HepG2 (cell line): ENCODE measurements at regions not wholly inside any gene's neighbourhood (a gene's known extent, or its start where the extent isn't known, plus 50 kb on each side); places are given as distances from the start of the nearest gene placed in this dataset.

Experiments used
- ATAC-seq: fragments of 200-7000 bp; cut with Tn5 transposase; 3 replicates; pipeline ENCODE4 v1.9.1; 2020; ENCODE audit warnings: mild to moderate bottlenecking, moderate library complexity
- BruUV-seq: library from RNA; stranded (reverse); fragments of 400-500 nt; replicated peaks from 2 replicates; lab custom pipeline; 2021; lab: Mats Ljungman, UMichigan
- CTCF ChIA-PET: fragments of 300-600 bp; formaldehyde crosslinking; extraction: SDS; loops from one replicate; lab custom pipeline; 2021; ENCODE audit warnings: low total read pairs, inconsistent platforms, low intra/inter-chr PET ratio; lab: Yijun Ruan, JAX
- POLR2A ChIA-PET: fragments of 350-600 bp; sonication (Branson Sonifier 250); formaldehyde crosslinking; loops from one replicate; lab custom pipeline; 2020; ENCODE audit warnings: antibody characterized with exemption, inconsistent platforms; lab: Yijun Ruan, JAX
- DNase-seq: peaks from one replicate; pipeline ENCODE4 v3.0.0-alpha.2; 2015; ENCODE audit warnings: low spot score
- FAIRE-seq: peaks from 3 replicates; lab custom pipeline; 2011; peaks lifted over from hg19 to GRCh38; lab: Jason Lieb, UNC
- H2AFZ ChIP-seq: one replicate; pipeline ENCODE4 v1.6.1; 2011; ENCODE audit warnings: low read length, inconsistent platforms
- H3K27ac ChIP-seq: fragments of 300-600 bp; 3 replicates; pipeline ENCODE4 v1.8.0; 2011; ENCODE audit warnings: mixed run types, mild to moderate bottlenecking, mixed read lengths, low read length, inconsistent platforms; ENCODE audit not compliant: insufficient read depth; ENCODE audit errors: extremely low read length
- H3K27me3 ChIP-seq, 2 experiments: fragments of 200-600 bp in 1 of 2; 2 replicates in 1 of 2; 3 replicates in 1 of 2; pipeline versions ENCODE4 v1.6.0 to v1.8.0; 2011; ENCODE audit warnings: low read length in 2 of 2, mild to moderate bottlenecking in 2 of 2, moderate library complexity in 2 of 2, inconsistent platforms in 1 of 2; ENCODE audit not compliant: insufficient read depth in 2 of 2, control insufficient read depth in 1 of 2
- H3K36me3 ChIP-seq, 2 experiments: fragments of 200-600 bp in 1 of 2; replicated peaks in 1 of 2; 2 replicates in 1 of 2; 3 replicates in 1 of 2; pipeline versions ENCODE4 v1.5.1 to v1.8.0; 2011; ENCODE audit warnings: low read length in 2 of 2, inconsistent platforms in 1 of 2; ENCODE audit not compliant: insufficient read depth in 2 of 2, control insufficient read depth in 1 of 2
- H3K4me1 ChIP-seq: 2 replicates; pipeline ENCODE4 v1.5.1; 2012; ENCODE audit warnings: low read length, inconsistent platforms; ENCODE audit not compliant: insufficient read depth
- H3K4me2 ChIP-seq: 2 replicates; pipeline ENCODE4 v1.6.0; 2011; ENCODE audit warnings: low read depth, low read length, inconsistent platforms
- H3K4me3 ChIP-seq, 3 experiments: fragments of 200-600 bp in 1 of 3; sonication (generic), shearing (Covaris generic) in 1 of 3; replicated peaks in 1 of 3; 2 replicates each; pipeline ENCODE4 v1.5.1; 2011 to 2016; ENCODE audit warnings: low read length in 3 of 3, inconsistent platforms in 2 of 3, low read depth in 2 of 3, mild to moderate bottlenecking in 2 of 3, control low read depth in 1 of 3, mixed read lengths in 1 of 3; ENCODE audit not compliant: insufficient read depth in 1 of 3
- H3K79me2 ChIP-seq: one replicate; pipeline ENCODE4 v1.6.1; 2011; ENCODE audit warnings: low read length, inconsistent platforms; ENCODE audit not compliant: insufficient read depth
- H3K9ac ChIP-seq: 2 replicates; pipeline ENCODE4 v1.6.0; 2011; ENCODE audit warnings: mild to moderate bottlenecking, low read depth, low read length, inconsistent platforms; ENCODE audit not compliant: insufficient read depth
- H3K9me3 ChIP-seq: 2 replicates; pipeline ENCODE4 v1.5.1; 2012; ENCODE audit warnings: mild to moderate bottlenecking, low read length
- H4K20me1 ChIP-seq: 2 replicates; pipeline ENCODE4 v1.6.0; 2011; ENCODE audit warnings: inconsistent platforms, mild to moderate bottlenecking, low read length, moderate library complexity; ENCODE audit not compliant: insufficient read depth
- ELF3 ChIP-seq: IDR thresholded peaks from 2 replicates; pipeline ENCODE4 v1.6.1; 2016; ENCODE audit warnings: missing genetic modification reagents, missing compliant biosample characterization
- HNF4G ChIP-seq, 2 experiments: sonication (generic) in 1 of 2; formaldehyde crosslinking in 1 of 2; IDR thresholded peaks; 2 replicates each; pipeline versions ENCODE4 v1.4.0 to v1.6.1; 2011 to 2020; ENCODE audit warnings: borderline replicate concordance in 2 of 2, low read depth in 2 of 2, mild to moderate bottlenecking in 2 of 2, low read length in 1 of 2, missing genetic modification reagents in 1 of 2, moderate library complexity in 1 of 2
- TSC22D2 ChIP-seq: sonication (generic); formaldehyde crosslinking; IDR thresholded peaks from 2 replicates; pipeline ENCODE4 v1.5.1; 2020; ENCODE audit warnings: missing genetic modification reagents, mild to moderate bottlenecking, borderline replicate concordance
- ZFP36 ChIP-seq: fragments of 150-350 bp; IDR thresholded peaks from 2 replicates; pipeline ENCODE4 v1.6.1; 2018; ENCODE audit warnings: borderline replicate concordance, low read length, low read depth; ENCODE audit not compliant: partially characterized antibody
- ZNF121 ChIP-seq: sonication (generic); formaldehyde crosslinking; IDR thresholded peaks from 2 replicates; pipeline ENCODE4 v1.5.0; 2020; ENCODE audit warnings: mild to moderate bottlenecking, missing genetic modification reagents
- ZNF33A ChIP-seq: sonication (generic); formaldehyde crosslinking; IDR thresholded peaks from 2 replicates; pipeline ENCODE4 v1.5.1; 2020; ENCODE audit warnings: missing genetic modification reagents, mild to moderate bottlenecking, moderate library complexity, borderline replicate concordance
- ZNF616 ChIP-seq: sonication (generic); formaldehyde crosslinking; IDR thresholded peaks from 2 replicates; pipeline ENCODE4 v1.5.0; 2020; ENCODE audit warnings: low read depth, mild to moderate bottlenecking, missing genetic modification reagents
- WGBS: methylation state at CpG from one replicate; pipeline ENCODE4 v1.1.6; 2017; ENCODE audit warnings: low lambda C conversion rate; 5-methylcytosine and 5-hydroxymethylcytosine counted together
- in situ Hi-C: cut with HindIII; loops from 2 replicates; pipeline ENCODE4 v1.10.0; 2017; ENCODE audit warnings: low pct_unique_long_range_greater_than_20kb; ENCODE audit not compliant: extremely low pct_ligation_motif_present
- intact Hi-C: fragments of 100-400 bp; cut with micrococcal nuclease; formaldehyde crosslinking; loops from one replicate; pipeline ENCODE4 v1.10.0; 2022; ENCODE audit not compliant: unreplicated experiment
- TF ChIP-seq, protein P1 (sequence below): sonication (generic); formaldehyde crosslinking; IDR thresholded peaks from 2 replicates; pipeline ENCODE4 v1.5.0; 2020; ENCODE audit warnings: missing genetic modification reagents
- TF ChIP-seq, protein P2 (sequence below): IDR thresholded peaks from 2 replicates; pipeline ENCODE4 v1.6.1; 2016; ENCODE audit warnings: mild to moderate bottlenecking
- TF ChIP-seq, protein P3 (sequence below): sonication (generic); formaldehyde crosslinking; IDR thresholded peaks from 2 replicates; pipeline ENCODE4 v1.4.0; 2020; ENCODE audit warnings: missing genetic modification reagents, borderline replicate concordance

DNA sequence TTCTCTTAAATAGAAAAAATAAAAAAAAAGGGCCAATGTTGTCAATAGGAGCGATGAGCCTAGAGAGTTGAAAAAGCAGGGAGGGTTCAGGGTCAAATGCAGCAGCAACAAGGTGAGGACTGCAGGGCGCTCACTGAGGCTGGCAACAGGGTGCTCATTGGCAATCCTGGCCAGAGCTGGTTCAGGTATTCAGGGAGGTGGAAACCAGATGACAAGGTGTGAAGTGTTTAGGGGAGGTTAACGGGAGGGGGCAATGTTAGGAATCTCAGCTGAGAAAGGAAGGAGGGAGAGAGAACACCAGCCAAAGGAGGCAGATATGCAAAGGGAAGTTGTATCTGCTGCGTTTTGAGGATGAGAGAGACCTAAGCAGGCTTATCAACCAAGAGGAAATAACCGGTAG lies 129.8 kb upstream of the DAB1 start:
- Histone ChIP-seq H3K27ac (no peak overlapping the region), H3K27me3 (no peaks in the 10 kb centered on the region; a peak in 1 of 5 replicates), H3K36me3 (no peaks in the 10 kb centered on the region), H3K79me2 (no peaks in the 10 kb centered on the region), H3K9ac (no peak overlapping the region), H3K4me3 (no peak overlapping the region), H2AFZ (no peak overlapping the region), H3K4me1 (no peaks in the 10 kb centered on the region), H3K4me2 (no peak overlapping the region), H4K20me1 (no peaks in the 10 kb centered on the region), H3K9me3 (no peaks in the 10 kb centered on the region)
- no peak for DNase-seq
- in situ Hi-C loops (no loop called here), intact Hi-C loops (no loop called here)
- TF ChIP-seq, protein P1, sequence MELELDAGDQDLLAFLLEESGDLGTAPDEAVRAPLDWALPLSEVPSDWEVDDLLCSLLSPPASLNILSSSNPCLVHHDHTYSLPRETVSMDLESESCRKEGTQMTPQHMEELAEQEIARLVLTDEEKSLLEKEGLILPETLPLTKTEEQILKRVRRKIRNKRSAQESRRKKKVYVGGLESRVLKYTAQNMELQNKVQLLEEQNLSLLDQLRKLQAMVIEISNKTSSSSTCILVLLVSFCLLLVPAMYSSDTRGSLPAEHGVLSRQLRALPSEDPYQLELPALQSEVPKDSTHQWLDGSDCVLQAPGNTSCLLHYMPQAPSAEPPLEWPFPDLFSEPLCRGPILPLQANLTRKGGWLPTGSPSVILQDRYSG (CRISPR knock-in tag), result no peak
- TF ChIP-seq TSC22D2 (CRISPR knock-in tag) (no peak), HNF4G (IDR thresholded peaks at IDR 0.05; ENCODE audit: borderline replicate concordance, low read depth, low read length) (no peak), HNF4G (CRISPR knock-in tag; IDR thresholded peaks at IDR 0.05; ENCODE audit: borderline replicate concordance, low read depth) (no peak), ZNF33A (CRISPR knock-in tag) (no peak), ELF3 (no peak)
- no peak for ATAC-seq
- CTCF ChIA-PET, result no interaction called here
- no peak for FAIRE-seq
- 20% methylated on average over 5 of the region's 5 CpGs for WGBS
- no TSS peak for BruUV-seq
- POLR2A ChIA-PET, result no interaction called here

DNA sequence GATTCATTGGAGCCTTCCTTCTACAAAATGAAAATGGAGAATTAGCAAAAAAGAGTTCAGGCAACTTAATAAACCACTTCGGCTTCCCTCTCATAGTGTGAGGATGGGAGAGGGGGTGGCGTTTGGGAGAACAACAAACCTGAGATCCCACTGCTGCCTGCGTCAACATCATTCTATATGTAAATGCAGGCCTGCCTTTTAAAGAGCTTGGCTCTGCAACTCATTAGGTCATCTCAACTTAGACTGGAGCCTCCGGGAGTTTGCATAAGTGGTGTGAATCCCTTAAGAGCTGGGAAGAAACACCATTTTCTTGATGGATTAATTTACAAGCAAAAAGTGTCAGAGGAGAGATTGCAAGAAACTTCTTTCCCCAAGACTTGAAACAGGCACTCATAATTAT lies 127.6 kb upstream of the DAB1 start:
- CTCF ChIA-PET, result no interaction called here
- no TSS peak for BruUV-seq

More for the DNA sequence above, 127.6 kb upstream of the DAB1 start:
- POLR2A ChIA-PET, result no interaction called here
- DNase-seq, result no peak
- no peaks in the 10 kb centered on the region for H3K4me1 ChIP-seq
- in situ Hi-C loops, result no loop called here
- TF ChIP-seq, protein P2, sequence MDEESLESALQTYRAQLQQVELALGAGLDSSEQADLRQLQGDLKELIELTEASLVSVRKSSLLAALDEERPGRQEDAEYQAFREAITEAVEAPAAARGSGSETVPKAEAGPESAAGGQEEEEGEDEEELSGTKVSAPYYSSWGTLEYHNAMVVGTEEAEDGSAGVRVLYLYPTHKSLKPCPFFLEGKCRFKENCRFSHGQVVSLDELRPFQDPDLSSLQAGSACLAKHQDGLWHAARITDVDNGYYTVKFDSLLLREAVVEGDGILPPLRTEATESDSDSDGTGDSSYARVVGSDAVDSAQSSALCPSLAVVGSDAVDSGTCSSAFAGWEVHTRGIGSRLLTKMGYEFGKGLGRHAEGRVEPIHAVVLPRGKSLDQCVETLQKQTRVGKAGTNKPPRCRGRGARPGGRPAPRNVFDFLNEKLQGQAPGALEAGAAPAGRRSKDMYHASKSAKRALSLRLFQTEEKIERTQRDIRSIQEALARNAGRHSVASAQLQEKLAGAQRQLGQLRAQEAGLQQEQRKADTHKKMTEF, result no peak
- no peak for TF ChIP-seq ZFP36
- TF ChIP-seq, protein P3, sequence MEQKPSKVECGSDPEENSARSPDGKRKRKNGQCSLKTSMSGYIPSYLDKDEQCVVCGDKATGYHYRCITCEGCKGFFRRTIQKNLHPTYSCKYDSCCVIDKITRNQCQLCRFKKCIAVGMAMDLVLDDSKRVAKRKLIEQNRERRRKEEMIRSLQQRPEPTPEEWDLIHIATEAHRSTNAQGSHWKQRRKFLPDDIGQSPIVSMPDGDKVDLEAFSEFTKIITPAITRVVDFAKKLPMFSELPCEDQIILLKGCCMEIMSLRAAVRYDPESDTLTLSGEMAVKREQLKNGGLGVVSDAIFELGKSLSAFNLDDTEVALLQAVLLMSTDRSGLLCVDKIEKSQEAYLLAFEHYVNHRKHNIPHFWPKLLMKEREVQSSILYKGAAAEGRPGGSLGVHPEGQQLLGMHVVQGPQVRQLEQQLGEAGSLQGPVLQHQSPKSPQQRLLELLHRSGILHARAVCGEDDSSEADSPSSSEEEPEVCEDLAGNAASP (CRISPR knock-in tag), result no peak
- TF ChIP-seq ZNF616 (CRISPR knock-in tag), result no peak
- TF ChIP-seq ZNF121 (CRISPR knock-in tag), result no peak
- WGBS, result 20% methylated on average over 4 of the region's 4 CpGs
- H3K9me3 ChIP-seq, result no peaks in the 10 kb centered on the region
- no peak overlapping the region for H3K27ac ChIP-seq
- H4K20me1 ChIP-seq, result no peaks in the 10 kb centered on the region
- no peak overlapping the region for H3K9ac ChIP-seq
- H3K79me2 ChIP-seq, result no peaks in the 10 kb centered on the region
- no peak for FAIRE-seq
- H3K36me3 ChIP-seq, result no peaks in the 10 kb centered on the region
- no peak for ATAC-seq
- intact Hi-C loops, result no loop called here
- no peak overlapping the region for H2AFZ ChIP-seq
- H3K4me2 ChIP-seq, result no peak overlapping the region
- H3K4me3 ChIP-seq, result no peak overlapping the region
- H3K27me3 ChIP-seq, result no peaks in the 10 kb centered on the region; a peak in 1 of 5 replicates
